ENCODE measurements at regions not wholly inside any gene's neighbourhood (a gene's known extent, or its start where the extent isn't known, plus 50 kb on each side); places are given as distances from the start of the nearest gene placed in this dataset.
"Not testable (repeated sequence)": the region's sequence is repeated elsewhere in the genome, so short reads cannot be mapped to it uniquely, and the experiment has no call there.

GRCh38 chr5:126044931-126045565 lies 378.2 kb upstream of the GRAMD2B start:
- H3K4me3 ChIP-seq (ENCODE audit: low read depth in 1 of 2, low read length in 2 of 2), result no peak overlapping the region
- peaks cover 5% of the 10 kb centered on the region for H3K4me1 ChIP-seq (ENCODE audit: insufficient read depth, low read length)
- H3K9me3 ChIP-seq (ENCODE audit: low read length), result no peaks in the 10 kb centered on the region
- H3K36me3 ChIP-seq (ENCODE audit: insufficient read depth, low read length), result no peaks in the 10 kb centered on the region
- H3K27me3 ChIP-seq (ENCODE audit: control insufficient read depth in 1 of 2, insufficient read depth in 2 of 2, low read length in 2 of 2), result no peaks in the 10 kb centered on the region
- no peak overlapping the region for H3K9ac ChIP-seq (ENCODE audit: low read length)
- no peak overlapping the region for H3K27ac ChIP-seq (ENCODE audit: low read depth, low read length)

- Histone ChIP-seq H3K27me3 (ENCODE audit: control insufficient read depth in 1 of 2, insufficient read depth in 2 of 2, low read length in 2 of 2) (no peaks in the 10 kb centered on the region), H3K4me1 (ENCODE audit: insufficient read depth, low read length) (peaks cover 5% of the 10 kb centered on the region), H3K9me3 (ENCODE audit: low read length) (no peaks in the 10 kb centered on the region), H3K9ac (ENCODE audit: low read length) (no peak overlapping the region), H3K4me3 (ENCODE audit: low read depth in 1 of 2, low read length in 2 of 2) (no peak overlapping the region), H3K27ac (ENCODE audit: low read depth, low read length) (no peak overlapping the region), H3K36me3 (ENCODE audit: insufficient read depth, low read length) (no peaks in the 10 kb centered on the region)
Observed at GRCh38 chr5:126046318-126046717, 376.9 kb upstream of the GRAMD2B start.

DNA sequence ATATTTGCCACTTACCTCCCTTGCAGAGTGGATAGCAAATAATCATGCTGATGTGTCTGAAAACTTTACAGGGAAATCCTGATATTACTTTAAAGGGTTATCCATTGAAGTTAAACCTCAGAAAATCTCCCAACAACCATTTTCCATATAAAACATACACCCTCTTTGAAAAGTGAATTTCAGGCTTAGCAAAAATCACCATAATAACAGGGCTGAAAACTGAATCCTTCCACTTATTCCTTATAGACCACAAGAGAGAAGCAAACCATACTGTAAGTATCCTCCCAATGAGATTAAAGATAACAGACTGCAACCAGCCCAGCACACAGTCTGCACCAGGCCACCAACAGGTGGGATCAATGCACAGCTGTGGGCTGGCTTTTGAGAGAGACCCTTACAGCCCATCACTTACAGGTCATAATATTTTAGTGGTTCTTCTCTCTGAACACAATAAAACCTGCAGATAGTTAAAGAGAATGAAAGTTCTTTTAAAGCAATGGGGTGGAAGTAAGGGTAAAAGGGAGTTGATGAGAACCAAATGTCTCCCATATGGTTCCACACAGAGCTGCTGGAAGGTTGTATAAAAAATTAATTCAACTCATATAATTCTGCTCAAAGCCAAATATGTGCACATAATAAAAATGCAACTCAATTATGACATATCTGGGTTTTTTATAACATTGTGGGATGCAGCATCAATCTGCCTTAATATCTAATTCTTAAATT lies 376.2 kb upstream of the GRAMD2B start:
- H3K27me3 ChIP-seq (ENCODE audit: control insufficient read depth in 1 of 2, insufficient read depth in 2 of 2, low read length in 2 of 2), result no peaks in the 10 kb centered on the region

GRCh38 chr5:126052120-126052519 lies 371.1 kb upstream of the GRAMD2B start:
- no peak overlapping the region for H3K4me3 ChIP-seq (ENCODE audit: low read depth in 1 of 2, low read length in 2 of 2)
- no peak overlapping the region for H3K27ac ChIP-seq (ENCODE audit: low read depth, low read length)
- H3K27me3 ChIP-seq (ENCODE audit: control insufficient read depth in 1 of 2, insufficient read depth in 2 of 2, low read length in 2 of 2), result no peaks in the 10 kb centered on the region
- no peaks in the 10 kb centered on the region for H3K9me3 ChIP-seq (ENCODE audit: low read length)
- no peaks in the 10 kb centered on the region for H3K36me3 ChIP-seq (ENCODE audit: insufficient read depth, low read length)
- no peaks in the 10 kb centered on the region for H3K4me1 ChIP-seq (ENCODE audit: insufficient read depth, low read length)
- no peak overlapping the region for H3K9ac ChIP-seq (ENCODE audit: low read length)

More for the DNA sequence above, 376.2 kb upstream of the GRAMD2B start:
- no peak overlapping the region for H3K4me3 ChIP-seq (ENCODE audit: low read depth in 1 of 2, low read length in 2 of 2)
- no peaks in the 10 kb centered on the region for H3K36me3 ChIP-seq (ENCODE audit: insufficient read depth, low read length)
- no peaks in the 10 kb centered on the region for H3K9me3 ChIP-seq (ENCODE audit: low read length)
- H3K9ac ChIP-seq (ENCODE audit: low read length), result no peak overlapping the region
- H3K4me1 ChIP-seq (ENCODE audit: insufficient read depth, low read length), result peaks cover 5% of the 10 kb centered on the region
- H3K27ac ChIP-seq (ENCODE audit: low read depth, low read length), result no peak overlapping the region

DNA sequence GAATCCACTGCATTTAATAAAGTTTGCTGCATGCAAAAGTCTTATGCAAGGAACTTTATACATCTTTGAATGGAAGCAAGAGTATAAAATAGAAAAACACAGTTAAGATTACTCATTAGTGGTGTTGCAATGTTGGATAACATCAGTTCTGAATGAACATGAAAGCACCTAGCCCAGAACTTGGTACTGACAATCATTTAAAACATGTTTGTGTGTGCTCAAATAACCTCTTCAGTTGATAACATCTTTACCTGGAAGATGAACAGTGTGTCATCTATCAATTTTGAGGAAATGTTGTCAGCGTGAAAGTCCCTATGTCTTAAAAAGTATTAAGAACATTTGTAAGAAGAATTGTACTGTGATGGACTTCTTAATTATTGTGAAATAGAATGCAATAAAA lies 370.4 kb upstream of the GRAMD2B start:
- Histone ChIP-seq H3K4me1 (ENCODE audit: insufficient read depth, low read length) (no peaks in the 10 kb centered on the region), H3K4me3 (ENCODE audit: low read depth in 1 of 2, low read length in 2 of 2) (no peak overlapping the region), H3K9me3 (ENCODE audit: low read length) (no peaks in the 10 kb centered on the region), H3K9ac (ENCODE audit: low read length) (no peak overlapping the region), H3K27ac (ENCODE audit: low read depth, low read length) (no peak overlapping the region), H3K27me3 (ENCODE audit: control insufficient read depth in 1 of 2, insufficient read depth in 2 of 2, low read length in 2 of 2) (no peaks in the 10 kb centered on the region), H3K36me3 (ENCODE audit: insufficient read depth, low read length) (no peaks in the 10 kb centered on the region)

GRCh38 chr5:126053630-126054029 lies 369.6 kb upstream of the GRAMD2B start:
- no peaks in the 10 kb centered on the region for H3K4me1 ChIP-seq (ENCODE audit: insufficient read depth, low read length)

DNA sequence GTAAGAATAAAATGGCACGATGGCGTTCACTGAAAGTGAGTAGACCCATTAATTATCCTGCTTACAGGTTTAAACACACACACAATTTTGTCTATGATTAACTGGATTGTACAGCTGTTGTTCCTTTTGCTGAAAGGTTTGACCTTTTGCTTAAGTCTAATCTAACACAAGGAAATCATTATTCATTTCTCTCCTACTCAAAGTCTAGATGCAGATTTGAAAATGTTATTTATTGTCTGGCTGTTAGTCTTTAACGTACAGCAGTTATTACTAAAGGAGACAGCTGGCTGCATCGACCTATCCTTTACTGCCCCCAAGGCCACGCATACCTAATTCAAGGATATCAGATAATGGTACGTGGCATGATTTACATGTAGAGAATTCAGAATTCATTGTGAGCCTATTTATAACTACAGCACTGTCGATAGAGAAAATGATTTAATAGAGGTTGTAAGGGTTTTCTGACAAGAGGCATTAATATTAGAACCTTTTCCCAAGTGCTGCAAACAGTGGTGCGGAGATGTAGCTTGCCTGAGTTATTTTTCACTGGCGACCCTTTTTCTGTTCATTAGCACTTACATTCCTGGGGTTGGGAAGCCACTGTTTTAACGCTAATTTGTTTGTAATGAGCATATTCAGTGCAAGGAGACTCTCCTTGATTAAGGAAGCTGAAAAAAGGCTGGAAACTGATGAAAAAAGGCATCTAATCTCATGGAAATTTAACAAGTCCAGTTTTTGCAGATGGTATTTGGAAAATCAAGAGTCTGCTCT lies 368.4 kb upstream of the GRAMD2B start:
- no peaks in the 10 kb centered on the region for H3K4me1 ChIP-seq (ENCODE audit: insufficient read depth, low read length)
- no peak overlapping the region for H3K4me3 ChIP-seq (ENCODE audit: low read depth in 1 of 2, low read length in 2 of 2)
- no peaks in the 10 kb centered on the region for H3K9me3 ChIP-seq (ENCODE audit: low read length)
- no peaks in the 10 kb centered on the region for H3K27me3 ChIP-seq (ENCODE audit: control insufficient read depth in 1 of 2, insufficient read depth in 2 of 2, low read length in 2 of 2)
- no peak overlapping the region for H3K27ac ChIP-seq (ENCODE audit: low read depth, low read length)
- H3K36me3 ChIP-seq (ENCODE audit: insufficient read depth, low read length), result no peaks in the 10 kb centered on the region
- no peak overlapping the region for H3K9ac ChIP-seq (ENCODE audit: low read length)

More at GRCh38 chr5:126053630-126054029, 369.6 kb upstream of the GRAMD2B start:
- Histone ChIP-seq H3K4me3 (ENCODE audit: low read depth in 1 of 2, low read length in 2 of 2) (no peak overlapping the region), H3K27me3 (ENCODE audit: control insufficient read depth in 1 of 2, insufficient read depth in 2 of 2, low read length in 2 of 2) (no peaks in the 10 kb centered on the region), H3K9ac (ENCODE audit: low read length) (no peak overlapping the region), H3K36me3 (ENCODE audit: insufficient read depth, low read length) (no peaks in the 10 kb centered on the region), H3K27ac (ENCODE audit: low read depth, low read length) (no peak overlapping the region), H3K9me3 (ENCODE audit: low read length) (no peaks in the 10 kb centered on the region)

DNA sequence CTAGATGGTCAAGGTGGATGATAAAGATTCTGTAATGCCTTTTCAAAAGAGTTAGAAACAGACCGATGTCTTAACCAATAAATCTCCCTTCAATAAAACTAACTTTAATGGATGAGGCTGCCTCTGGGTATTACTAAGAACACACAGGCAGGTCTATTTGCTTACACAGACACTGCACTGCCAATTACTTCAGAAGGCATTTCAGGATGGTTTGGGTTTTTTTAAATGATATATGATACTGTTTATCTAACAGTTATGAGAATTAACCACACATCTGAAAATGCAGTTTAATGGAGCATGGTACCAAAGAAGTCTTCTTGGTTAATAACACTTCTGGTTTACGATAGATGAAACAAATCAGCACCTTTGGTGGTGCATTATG lies 367.9 kb upstream of the GRAMD2B start:
- Histone ChIP-seq H3K9me3 (ENCODE audit: low read length) (no peaks in the 10 kb centered on the region), H3K4me1 (ENCODE audit: insufficient read depth, low read length) (no peaks in the 10 kb centered on the region), H3K27ac (ENCODE audit: low read depth, low read length) (no peak overlapping the region), H3K9ac (ENCODE audit: low read length) (no peak overlapping the region), H3K36me3 (ENCODE audit: insufficient read depth, low read length) (no peaks in the 10 kb centered on the region), H3K4me3 (ENCODE audit: low read depth in 1 of 2, low read length in 2 of 2) (no peak overlapping the region), H3K27me3 (ENCODE audit: control insufficient read depth in 1 of 2, insufficient read depth in 2 of 2, low read length in 2 of 2) (no peaks in the 10 kb centered on the region)

GRCh38 chr5:126056352-126056751 lies 366.9 kb upstream of the GRAMD2B start:
- Histone ChIP-seq H3K4me3 (ENCODE audit: low read depth in 1 of 2, low read length in 2 of 2) (no peak overlapping the region), H3K9ac (ENCODE audit: low read length) (no peak overlapping the region), H3K9me3 (ENCODE audit: low read length) (no peaks in the 10 kb centered on the region), H3K4me1 (ENCODE audit: insufficient read depth, low read length) (no peaks in the 10 kb centered on the region), H3K36me3 (ENCODE audit: insufficient read depth, low read length) (no peaks in the 10 kb centered on the region), H3K27ac (ENCODE audit: low read depth, low read length) (no peak overlapping the region), H3K27me3 (ENCODE audit: control insufficient read depth in 1 of 2, insufficient read depth in 2 of 2, low read length in 2 of 2) (no peaks in the 10 kb centered on the region)

DNA sequence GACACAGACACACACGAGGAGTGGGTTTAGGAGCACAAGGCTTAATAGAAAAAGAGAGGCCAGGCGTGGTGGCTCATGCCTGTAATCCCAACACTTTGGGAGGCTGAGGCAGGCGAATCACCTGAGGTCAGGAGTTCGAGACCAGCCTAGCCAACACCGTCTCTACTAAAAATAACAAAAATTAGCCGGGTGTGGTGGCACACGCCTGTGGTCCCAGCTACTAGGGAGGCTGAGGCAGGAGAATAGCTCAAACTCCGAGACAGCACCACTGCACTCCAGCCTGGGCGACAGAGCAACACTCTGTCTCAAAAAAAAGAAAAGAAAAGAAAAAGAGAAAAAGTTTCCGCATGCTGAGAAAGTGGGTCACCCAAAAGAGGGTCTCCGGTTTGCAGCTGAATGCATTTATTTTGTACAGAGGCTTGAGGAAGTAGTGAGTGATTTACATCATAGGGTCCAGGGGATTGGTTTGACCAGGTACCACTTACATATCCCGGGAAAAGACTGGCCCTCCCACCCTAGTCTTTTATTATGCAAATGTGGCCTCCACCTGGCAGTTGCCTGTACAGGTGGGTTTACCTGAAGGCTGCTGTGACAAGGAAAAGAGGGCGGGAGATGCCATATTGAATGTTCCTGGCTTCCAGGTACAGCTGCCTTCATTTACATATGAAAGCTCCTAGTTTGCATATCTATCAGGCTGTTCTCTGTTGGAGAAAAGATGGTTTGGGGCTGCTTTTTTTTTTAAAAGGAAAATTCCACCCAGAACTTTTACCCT lies 366.2 kb upstream of the GRAMD2B start:
- Histone ChIP-seq H3K9ac (ENCODE audit: low read length) (no peak overlapping the region), H3K36me3 (ENCODE audit: insufficient read depth, low read length) (no peaks in the 10 kb centered on the region), H3K27ac (ENCODE audit: low read depth, low read length) (no peak overlapping the region), H3K27me3 (ENCODE audit: control insufficient read depth in 1 of 2, insufficient read depth in 2 of 2, low read length in 2 of 2) (no peaks in the 10 kb centered on the region), H3K9me3 (ENCODE audit: low read length) (no peaks in the 10 kb centered on the region), H3K4me3 (ENCODE audit: low read depth in 1 of 2, low read length in 2 of 2) (no peak overlapping the region), H3K4me1 (ENCODE audit: insufficient read depth, low read length) (no peaks in the 10 kb centered on the region)

GRCh38 chr5:126058392-126058791 lies 364.8 kb upstream of the GRAMD2B start:
- H3K27me3 ChIP-seq (ENCODE audit: control insufficient read depth in 1 of 2, insufficient read depth in 2 of 2, low read length in 2 of 2); H3K36me3 ChIP-seq (ENCODE audit: insufficient read depth, low read length); H3K9ac ChIP-seq (ENCODE audit: low read length); H3K4me3 ChIP-seq (ENCODE audit: low read depth in 1 of 2, low read length in 2 of 2); H3K9me3 ChIP-seq (ENCODE audit: low read length); H3K4me1 ChIP-seq (ENCODE audit: insufficient read depth, low read length); H3K27ac ChIP-seq (ENCODE audit: low read depth, low read length): not testable (repeated sequence)

All from muscle layer of colon (tissue), 2 donors.